Neural cell (in vitro differentiated cells): ENCODE measurements at regions not wholly inside any gene's neighbourhood (a gene's known extent, or its start where the extent isn't known, plus 50 kb on each side); places are given as distances from the start of the nearest gene placed in this dataset.

Experiments used
- H2AFZ ChIP-seq: fragments of 200-600, 300-800 bp; sonication (generic), shearing (Covaris generic); 2 replicates; pipeline ENCODE4 v1.6.0; 2014; ENCODE audit warnings: low read depth, mild to moderate bottlenecking, antibody characterized with exemption, low read length, moderate library complexity
- H3F3A ChIP-seq: fragments of 200-600 bp; shearing (Covaris generic); 2 replicates; pipeline ENCODE4 v1.6.1; 2016; ENCODE audit warnings: mild to moderate bottlenecking, moderate library complexity, mixed read lengths, antibody characterized with exemption, low read length; ENCODE audit not compliant: insufficient read depth, poor library complexity, severe bottlenecking
- H3K27ac ChIP-seq: fragments of 200-600, 300-800 bp; sonication (generic), shearing (Covaris generic); 2 replicates; pipeline ENCODE4 v1.5.1; 2014; ENCODE audit warnings: mild to moderate bottlenecking, low read length, moderate library complexity
- H3K27me3 ChIP-seq: fragments of 300-800, 200-600 bp; sonication (generic), shearing (Covaris generic); 2 replicates; pipeline ENCODE4 v1.6.0; 2014; ENCODE audit warnings: mild to moderate bottlenecking, low read depth, low read length, moderate library complexity; ENCODE audit not compliant: insufficient read depth
- H3K36me3 ChIP-seq: fragments of 300-800, 200-600 bp; sonication (generic), shearing (Covaris generic); 2 replicates; pipeline ENCODE4 v1.5.1; 2014; ENCODE audit warnings: mild to moderate bottlenecking, antibody characterized with exemption, low read length, moderate library complexity; ENCODE audit not compliant: insufficient read depth
- H3K4me2 ChIP-seq: fragments of 300-800, 200-600 bp; sonication (generic), shearing (Covaris generic); 2 replicates; pipeline ENCODE4 v1.6.0; 2014; ENCODE audit warnings: mild to moderate bottlenecking, low read length
- H3K4me3 ChIP-seq: fragments of 300-800, 200-600 bp; sonication (generic), shearing (Covaris generic); 2 replicates; pipeline ENCODE4 v1.5.1; 2014; ENCODE audit warnings: mild to moderate bottlenecking, low read length, moderate library complexity
- H3K79me2 ChIP-seq: fragments of 200-600 bp; shearing (Covaris generic); replicated peaks from 2 replicates; pipeline ENCODE4 v1.6.0; 2014; ENCODE audit warnings: mild to moderate bottlenecking, low read length, moderate library complexity; ENCODE audit not compliant: insufficient read depth
- H3K9ac ChIP-seq: fragments of 300-800, 200-600 bp; sonication (generic), shearing (Covaris generic); 2 replicates; pipeline ENCODE4 v1.6.1; 2016; ENCODE audit warnings: mild to moderate bottlenecking, low read length, mixed read lengths
- H3K9me2 ChIP-seq: fragments of 200-600 bp; shearing (Covaris generic); 2 replicates; pipeline ENCODE4 v1.6.1; 2016; ENCODE audit warnings: mild to moderate bottlenecking, low read length, mixed read lengths; ENCODE audit not compliant: insufficient read depth
- H3K9me3 ChIP-seq: fragments of 200-600, 300-800 bp; sonication (generic), shearing (Covaris generic); 2 replicates; pipeline ENCODE4 v1.6.1; 2016; ENCODE audit warnings: mild to moderate bottlenecking, mixed run types, low read length, moderate library complexity, mixed read lengths
- H4K20me1 ChIP-seq: fragments of 200-600 bp; shearing (Covaris generic); 2 replicates; pipeline ENCODE4 v1.6.1; 2016; ENCODE audit warnings: mild to moderate bottlenecking, mixed run types; ENCODE audit not compliant: insufficient read depth
- CTCF ChIP-seq: fragments of 450-650 bp; IDR thresholded peaks from 2 replicates; pipeline ENCODE4 v1.5.1; 2014; ENCODE audit warnings: antibody characterized with exemption, mild to moderate bottlenecking, moderate library complexity; ENCODE audit not compliant: poor library complexity, severe bottlenecking
- EP300 ChIP-seq: fragments of 450-650 bp; conservative IDR thresholded peaks from 2 replicates; pipeline ENCODE4 v1.6.1; 2014; ENCODE audit warnings: antibody characterized with exemption, mild to moderate bottlenecking, moderate library complexity; ENCODE audit not compliant: poor library complexity, severe bottlenecking
- EZH2 ChIP-seq: fragments of 200-600, 300-800 bp; shearing (Covaris generic), sonication (generic); IDR thresholded peaks from 2 replicates; pipeline ENCODE4 v1.6.1; 2014; ENCODE audit warnings: antibody characterized with exemption, low read length, borderline replicate concordance, mild to moderate bottlenecking; ENCODE audit not compliant: insufficient read depth, poor library complexity, severe bottlenecking
- MXI1 ChIP-seq: fragments of 450-650 bp; conservative IDR thresholded peaks from 2 replicates; pipeline ENCODE4 v1.6.1; 2014; ENCODE audit warnings: antibody characterized with exemption, mild to moderate bottlenecking; ENCODE audit not compliant: poor library complexity, severe bottlenecking
- POLR2AphosphoS5 ChIP-seq: IDR thresholded peaks from 2 replicates; pipeline ENCODE4 v1.6.1; 2012
- RAD21 ChIP-seq: fragments of 450-650 bp; conservative IDR thresholded peaks from 2 replicates; pipeline ENCODE4 v1.6.1; 2014; ENCODE audit warnings: antibody characterized with exemption, mild to moderate bottlenecking, moderate library complexity
- REST ChIP-seq: IDR thresholded peaks from 2 replicates; pipeline ENCODE4 v1.6.1; 2012; ENCODE audit warnings: borderline replicate concordance
- SMC3 ChIP-seq: fragments of 450-650 bp; conservative IDR thresholded peaks from 2 replicates; pipeline ENCODE4 v1.6.1; 2014; ENCODE audit warnings: antibody characterized with exemption, mild to moderate bottlenecking, moderate library complexity; ENCODE audit not compliant: poor library complexity
- TAF1 ChIP-seq: IDR thresholded peaks from 2 replicates; pipeline ENCODE4 v1.6.1; 2012; ENCODE audit warnings: low read depth

- no peak overlapping the region for H3K4me3 ChIP-seq
- no peak overlapping the region for H3K9ac ChIP-seq
- H3K9me3 ChIP-seq: no peaks in the 10 kb centered on the region
- no peaks in the 10 kb centered on the region for H4K20me1 ChIP-seq
- TF ChIP-seq CTCF (no peak), EP300 (no peak), MXI1 (no peak), POLR2AphosphoS5 (no peak), SMC3 (no peak), TAF1 (no peak), RAD21 (no peak), EZH2 (no peak), REST (no peak)
- H2AFZ ChIP-seq: no peak overlapping the region
- no peaks in the 10 kb centered on the region for H3K9me2 ChIP-seq
- no peaks in the 10 kb centered on the region for H3K79me2 ChIP-seq
- H3K27ac ChIP-seq: no peak overlapping the region
- no peaks in the 10 kb centered on the region for H3F3A ChIP-seq
- H3K4me2 ChIP-seq: no peak overlapping the region
- no peaks in the 10 kb centered on the region for H3K36me3 ChIP-seq
- no peaks in the 10 kb centered on the region for H3K27me3 ChIP-seq
These were observed 148.7 kb upstream of the OSR1 start for GRCh38 chr2:19507137-19507536.

- no peak overlapping the region for H3K4me3 ChIP-seq
- H3K9me2 ChIP-seq: no peaks in the 10 kb centered on the region
- H4K20me1 ChIP-seq: no peaks in the 10 kb centered on the region
- no peak for TF ChIP-seq TAF1
- no peak for TF ChIP-seq REST
- no peak for TF ChIP-seq CTCF
- H3K27me3 ChIP-seq: no peaks in the 10 kb centered on the region
- H3K27ac ChIP-seq: no peak overlapping the region
- no peak overlapping the region for H3K9ac ChIP-seq
- no peaks in the 10 kb centered on the region for H3K79me2 ChIP-seq
- no peaks in the 10 kb centered on the region for H3K36me3 ChIP-seq
- H3F3A ChIP-seq: no peaks in the 10 kb centered on the region
- no peak overlapping the region for H2AFZ ChIP-seq
- H3K9me3 ChIP-seq: no peaks in the 10 kb centered on the region
- no peak overlapping the region for H3K4me2 ChIP-seq
These were observed 147.0 kb upstream of the OSR1 start for GRCh38 chr2:19505199-19506136.
